GM23338 (cell line): ENCODE measurements at regions not wholly inside any gene's neighbourhood (a gene's known extent, or its start where the extent isn't known, plus 50 kb on each side); places are given as distances from the start of the nearest gene placed in this dataset.

ENCODE experiments used
- ATAC-seq: fragments of 200-7000 bp; cut with Tn5 transposase; 3 replicates; pipeline ENCODE4 v1.9.1; 2020
- DNase-seq: peaks from one replicate; pipeline ENCODE4 v3.0.0-alpha.2; 2015; ENCODE audit warnings: low spot score
- H2AFZ ChIP-seq: fragments of 200-600 bp; sonication (generic); 2 replicates; pipeline ENCODE4 v1.8.0; 2016; ENCODE audit warnings: antibody characterized with exemption, mild to moderate bottlenecking, moderate library complexity
- H3F3A ChIP-seq: fragments of 200-600 bp; sonication (generic); replicated peaks from 2 replicates; pipeline ENCODE4 v1.8.0; 2017; ENCODE audit warnings: antibody characterized with exemption, mixed run types, low read depth
- H3K27ac ChIP-seq: fragments of 200-600 bp; sonication (generic); 2 replicates; pipeline ENCODE4 v1.6.1; 2016; ENCODE audit warnings: low read depth
- H3K27me3 ChIP-seq: fragments of 200-600 bp; sonication (generic); 2 replicates; pipeline ENCODE4 v1.8.0; 2016; ENCODE audit warnings: mild to moderate bottlenecking, mixed run types, moderate library complexity; ENCODE audit not compliant: insufficient read depth
- H3K36me3 ChIP-seq: fragments of 200-600 bp; sonication (generic); 2 replicates; pipeline ENCODE4 v1.8.0; 2016; ENCODE audit warnings: mild to moderate bottlenecking; ENCODE audit not compliant: insufficient read depth
- H3K4me1 ChIP-seq: fragments of 200-600 bp; sonication (generic); 2 replicates; pipeline ENCODE4 v1.8.0; 2016; ENCODE audit warnings: mild to moderate bottlenecking, moderate library complexity; ENCODE audit not compliant: insufficient read depth
- H3K4me2 ChIP-seq: fragments of 200-600 bp; sonication (generic); 2 replicates; pipeline ENCODE4 v1.7.1; 2017; ENCODE audit warnings: mixed run types
- H3K4me3 ChIP-seq: fragments of 200-600 bp; sonication (generic); 2 replicates; pipeline ENCODE4 v1.6.1; 2016; ENCODE audit warnings: mixed run types
- H3K79me2 ChIP-seq: fragments of 200-600 bp; sonication (generic); replicated peaks from 2 replicates; pipeline ENCODE4 v1.8.0; 2017; ENCODE audit warnings: mild to moderate bottlenecking; ENCODE audit not compliant: insufficient read depth
- H3K9me2 ChIP-seq: fragments of 200-600 bp; sonication (generic); 2 replicates; pipeline ENCODE4 v1.8.0; 2017; ENCODE audit not compliant: insufficient read depth
- H4K20me1 ChIP-seq: fragments of 200-600 bp; sonication (generic); replicated peaks from 2 replicates; pipeline ENCODE4 v1.8.0; 2017; ENCODE audit warnings: mild to moderate bottlenecking; ENCODE audit not compliant: insufficient read depth
- H3K27ac Mint-ChIP-seq: 2 replicates; pipeline ENCODE4 v1.8.0; 2020; ENCODE audit warnings: inconsistent platforms, mild to moderate bottlenecking, moderate library complexity, mixed read lengths
- H3K27me3 Mint-ChIP-seq: 3 replicates; pipeline ENCODE4 v1.8.0; 2022; ENCODE audit warnings: low read depth, mild to moderate bottlenecking, moderate library complexity, mixed read lengths, inconsistent platforms; ENCODE audit not compliant: insufficient read depth, poor library complexity
- H3K36me3 Mint-ChIP-seq: 3 replicates; pipeline ENCODE4 v1.8.0; 2021; ENCODE audit warnings: low read depth, mild to moderate bottlenecking, inconsistent platforms, moderate library complexity, mixed read lengths
- H3K4me1 Mint-ChIP-seq: 3 replicates; pipeline ENCODE4 v1.8.0; 2020; ENCODE audit warnings: mild to moderate bottlenecking, inconsistent platforms, mixed read lengths
- H3K4me3 Mint-ChIP-seq: 3 replicates; pipeline ENCODE4 v1.8.0; 2021; ENCODE audit warnings: moderate library complexity, mild to moderate bottlenecking, inconsistent platforms, mixed read lengths
- H3K9me3 Mint-ChIP-seq: 3 replicates; pipeline ENCODE4 v1.8.0; 2020; ENCODE audit warnings: moderate library complexity, mild to moderate bottlenecking, inconsistent platforms, mixed read lengths
- EZH2 ChIP-seq: fragments of 200-600 bp; sonication (generic); IDR thresholded peaks from one replicate; pipeline ENCODE4 v1.8.0; 2017; ENCODE audit warnings: antibody characterized with exemption, mild to moderate bottlenecking, low read depth; ENCODE audit not compliant: unreplicated experiment
- EZH2phosphoT487 ChIP-seq: fragments of 200-600 bp; sonication (generic); IDR thresholded peaks from one replicate; pipeline ENCODE4 v1.8.1; 2018; ENCODE audit warnings: antibody characterized with exemption; ENCODE audit not compliant: unreplicated experiment
- JUNB ChIP-seq: IDR thresholded peaks from one replicate; pipeline ENCODE4 v1.6.1; 2016; ENCODE audit warnings: antibody characterized with exemption; ENCODE audit not compliant: unreplicated experiment
- STAT1 ChIP-seq: IDR thresholded peaks from one replicate; pipeline ENCODE4 v1.6.1; 2016; ENCODE audit warnings: antibody characterized with exemption; ENCODE audit not compliant: unreplicated experiment
- ZNF114 ChIP-seq: fragments of 250-450 bp; sonication (Bioruptor Pico); IDR thresholded peaks from 2 replicates; pipeline ENCODE4 v1.5.0; 2020; ENCODE audit warnings: mild to moderate bottlenecking, moderate library complexity
- ZNF331 ChIP-seq: fragments of 250-450 bp; sonication (Bioruptor Pico); IDR thresholded peaks from 2 replicates; pipeline ENCODE4 v1.5.0; 2020; ENCODE audit warnings: low read depth, mild to moderate bottlenecking, moderate library complexity
- TF ChIP-seq, protein P1 (sequence below): fragments of 250-450 bp; sonication (Bioruptor Pico); IDR thresholded peaks from 2 replicates; pipeline ENCODE4 v1.5.0; 2020; ENCODE audit warnings: mild to moderate bottlenecking, moderate library complexity

DNA sequence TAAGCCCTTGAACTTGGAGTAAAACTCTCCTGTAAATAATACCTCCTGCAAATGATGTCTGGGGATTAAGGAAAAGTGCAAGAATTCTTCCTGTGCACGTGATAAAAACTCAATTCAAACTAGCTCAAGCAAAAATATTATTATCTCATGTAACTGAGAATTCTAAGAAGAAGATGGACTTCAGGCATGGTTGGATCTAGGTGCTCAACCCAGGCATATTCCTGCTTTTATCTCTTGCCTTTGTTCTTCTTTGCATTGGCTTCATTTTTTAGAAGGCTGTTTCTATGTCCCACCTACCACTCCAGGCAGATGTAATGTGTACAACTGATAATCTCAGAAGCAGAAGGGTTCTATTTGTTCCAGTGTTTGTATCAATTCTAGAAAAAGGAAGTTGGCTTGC, 95.8 kb downstream of the DACT2 start (continued):
- TF ChIP-seq, protein P1, sequence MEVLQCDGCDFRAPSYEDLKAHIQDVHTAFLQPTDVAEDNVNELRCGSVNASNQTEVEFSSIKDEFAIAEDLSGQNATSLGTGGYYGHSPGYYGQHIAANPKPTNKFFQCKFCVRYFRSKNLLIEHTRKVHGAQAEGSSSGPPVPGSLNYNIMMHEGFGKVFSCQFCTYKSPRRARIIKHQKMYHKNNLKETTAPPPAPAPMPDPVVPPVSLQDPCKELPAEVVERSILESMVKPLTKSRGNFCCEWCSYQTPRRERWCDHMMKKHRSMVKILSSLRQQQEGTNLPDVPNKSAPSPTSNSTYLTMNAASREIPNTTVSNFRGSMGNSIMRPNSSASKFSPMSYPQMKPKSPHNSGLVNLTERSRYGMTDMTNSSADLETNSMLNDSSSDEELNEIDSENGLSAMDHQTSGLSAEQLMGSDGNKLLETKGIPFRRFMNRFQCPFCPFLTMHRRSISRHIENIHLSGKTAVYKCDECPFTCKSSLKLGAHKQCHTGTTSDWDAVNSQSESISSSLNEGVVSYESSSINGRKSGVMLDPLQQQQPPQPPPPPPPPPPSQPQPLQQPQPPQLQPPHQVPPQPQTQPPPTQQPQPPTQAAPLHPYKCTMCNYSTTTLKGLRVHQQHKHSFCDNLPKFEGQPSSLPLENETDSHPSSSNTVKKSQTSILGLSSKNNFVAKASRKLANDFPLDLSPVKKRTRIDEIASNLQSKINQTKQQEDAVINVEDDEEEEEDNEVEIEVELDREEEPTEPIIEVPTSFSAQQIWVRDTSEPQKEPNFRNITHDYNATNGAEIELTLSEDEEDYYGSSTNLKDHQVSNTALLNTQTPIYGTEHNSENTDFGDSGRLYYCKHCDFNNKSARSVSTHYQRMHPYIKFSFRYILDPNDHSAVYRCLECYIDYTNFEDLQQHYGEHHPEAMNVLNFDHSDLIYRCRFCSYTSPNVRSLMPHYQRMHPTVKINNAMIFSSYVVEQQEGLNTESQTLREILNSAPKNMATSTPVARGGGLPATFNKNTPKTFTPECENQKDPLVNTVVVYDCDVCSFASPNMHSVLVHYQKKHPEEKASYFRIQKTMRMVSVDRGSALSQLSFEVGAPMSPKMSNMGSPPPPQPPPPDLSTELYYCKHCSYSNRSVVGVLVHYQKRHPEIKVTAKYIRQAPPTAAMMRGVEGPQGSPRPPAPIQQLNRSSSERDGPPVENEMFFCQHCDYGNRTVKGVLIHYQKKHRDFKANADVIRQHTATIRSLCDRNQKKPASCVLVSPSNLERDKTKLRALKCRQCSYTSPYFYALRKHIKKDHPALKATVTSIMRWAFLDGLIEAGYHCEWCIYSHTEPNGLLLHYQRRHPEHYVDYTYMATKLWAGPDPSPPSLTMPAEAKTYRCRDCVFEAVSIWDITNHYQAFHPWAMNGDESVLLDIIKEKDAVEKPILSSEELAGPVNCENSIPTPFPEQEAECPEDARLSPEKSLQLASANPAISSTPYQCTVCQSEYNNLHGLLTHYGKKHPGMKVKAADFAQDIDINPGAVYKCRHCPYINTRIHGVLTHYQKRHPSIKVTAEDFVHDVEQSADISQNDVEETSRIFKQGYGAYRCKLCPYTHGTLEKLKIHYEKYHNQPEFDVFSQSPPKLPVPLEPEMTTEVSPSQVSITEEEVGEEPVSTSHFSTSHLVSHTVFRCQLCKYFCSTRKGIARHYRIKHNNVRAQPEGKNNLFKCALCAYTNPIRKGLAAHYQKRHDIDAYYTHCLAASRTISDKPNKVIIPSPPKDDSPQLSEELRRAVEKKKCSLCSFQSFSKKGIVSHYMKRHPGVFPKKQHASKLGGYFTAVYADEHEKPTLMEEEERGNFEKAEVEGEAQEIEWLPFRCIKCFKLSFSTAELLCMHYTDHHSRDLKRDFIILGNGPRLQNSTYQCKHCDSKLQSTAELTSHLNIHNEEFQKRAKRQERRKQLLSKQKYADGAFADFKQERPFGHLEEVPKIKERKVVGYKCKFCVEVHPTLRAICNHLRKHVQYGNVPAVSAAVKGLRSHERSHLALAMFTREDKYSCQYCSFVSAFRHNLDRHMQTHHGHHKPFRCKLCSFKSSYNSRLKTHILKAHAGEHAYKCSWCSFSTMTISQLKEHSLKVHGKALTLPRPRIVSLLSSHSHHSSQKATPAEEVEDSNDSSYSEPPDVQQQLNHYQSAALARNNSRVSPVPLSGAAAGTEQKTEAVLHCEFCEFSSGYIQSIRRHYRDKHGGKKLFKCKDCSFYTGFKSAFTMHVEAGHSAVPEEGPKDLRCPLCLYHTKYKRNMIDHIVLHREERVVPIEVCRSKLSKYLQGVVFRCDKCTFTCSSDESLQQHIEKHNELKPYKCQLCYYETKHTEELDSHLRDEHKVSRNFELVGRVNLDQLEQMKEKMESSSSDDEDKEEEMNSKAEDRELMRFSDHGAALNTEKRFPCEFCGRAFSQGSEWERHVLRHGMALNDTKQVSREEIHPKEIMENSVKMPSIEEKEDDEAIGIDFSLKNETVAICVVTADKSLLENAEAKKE (CRISPR knock-in tag) = no peak

DNA sequence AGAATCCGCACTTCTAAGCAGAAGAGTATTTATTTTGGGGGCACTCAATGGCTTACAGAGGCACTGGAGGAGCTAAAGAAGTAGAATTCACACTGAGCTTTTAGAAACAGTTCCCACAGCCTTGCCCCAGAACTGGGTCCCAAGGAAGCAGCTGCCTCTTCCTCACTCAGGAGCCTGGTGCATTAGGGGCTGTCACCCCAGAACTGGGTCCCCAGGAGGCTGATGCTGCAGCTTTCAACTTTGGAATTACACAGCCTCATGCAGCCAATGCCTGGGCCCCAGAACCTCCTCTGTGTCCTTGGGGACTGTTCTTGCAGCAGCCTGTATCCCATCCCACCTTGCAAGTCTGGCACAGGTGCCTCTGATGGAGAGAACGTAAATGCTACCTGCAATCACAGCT, 96.4 kb downstream of the DACT2 start:
- Histone ChIP-seq H3F3A (no peaks in the 10 kb centered on the region), H2AFZ (0 out of 2 replicates have a peak overlapping the region, but pooled peaks have one; percentile 56), H4K20me1 (no peaks in the 10 kb centered on the region), H3K4me3 (no peak overlapping the region), H3K27me3 (no peaks in the 10 kb centered on the region), H3K79me2 (no peaks in the 10 kb centered on the region), H3K4me1 (peaks cover 5% of the 10 kb centered on the region; the same call in 1 of the 2 replicates), H3K27ac (no peak overlapping the region), H3K4me2 (no peak overlapping the region), H3K36me3 (no peaks in the 10 kb centered on the region), H3K9me2 (no peaks in the 10 kb centered on the region)
- Mint-ChIP-seq H3K9me3 (no peaks in the 10 kb centered on the region), H3K4me1 (peaks cover 27% of the 10 kb centered on the region), H3K36me3 (no peaks in the 10 kb centered on the region), H3K27me3 (peaks cover 7% of the 10 kb centered on the region), H3K4me3 (no peak overlapping the region), H3K27ac (no peak overlapping the region)
- no peak for DNase-seq
- TF ChIP-seq ZNF331 = no peak
- TF ChIP-seq STAT1 = no peak
- TF ChIP-seq JUNB = no peak
- no peak for TF ChIP-seq ZNF114 (CRISPR knock-in tag)
- TF ChIP-seq EZH2phosphoT487 = no peak
- no peak for TF ChIP-seq EZH2
- ATAC-seq = no peak
